ENCODE measurements at regions not wholly inside any gene's neighbourhood (a gene's known extent, or its start where the extent isn't known, plus 50 kb on each side); places are given as distances from the start of the nearest gene placed in this dataset.

DNA sequence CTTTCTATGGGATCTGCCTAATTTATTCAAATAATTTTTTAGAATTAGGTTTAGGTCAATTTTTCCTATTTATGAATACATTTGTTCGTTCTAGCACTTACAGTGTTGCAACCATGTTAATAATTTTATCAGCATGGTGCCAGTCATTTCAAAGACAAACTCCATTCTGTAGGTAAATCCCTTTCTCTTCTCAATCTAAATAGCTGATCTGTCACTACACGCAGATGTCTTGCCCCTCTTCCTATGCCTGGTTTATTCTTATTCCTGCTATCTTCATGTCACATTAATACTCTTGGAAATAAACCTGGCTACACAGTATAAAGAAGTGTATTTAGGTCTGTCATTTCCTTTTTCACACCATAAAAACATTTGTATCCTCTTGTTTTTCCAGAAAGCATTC is 1172.4 kb downstream of the BRINP3 start:
- TF ChIP-seq, protein P1, sequence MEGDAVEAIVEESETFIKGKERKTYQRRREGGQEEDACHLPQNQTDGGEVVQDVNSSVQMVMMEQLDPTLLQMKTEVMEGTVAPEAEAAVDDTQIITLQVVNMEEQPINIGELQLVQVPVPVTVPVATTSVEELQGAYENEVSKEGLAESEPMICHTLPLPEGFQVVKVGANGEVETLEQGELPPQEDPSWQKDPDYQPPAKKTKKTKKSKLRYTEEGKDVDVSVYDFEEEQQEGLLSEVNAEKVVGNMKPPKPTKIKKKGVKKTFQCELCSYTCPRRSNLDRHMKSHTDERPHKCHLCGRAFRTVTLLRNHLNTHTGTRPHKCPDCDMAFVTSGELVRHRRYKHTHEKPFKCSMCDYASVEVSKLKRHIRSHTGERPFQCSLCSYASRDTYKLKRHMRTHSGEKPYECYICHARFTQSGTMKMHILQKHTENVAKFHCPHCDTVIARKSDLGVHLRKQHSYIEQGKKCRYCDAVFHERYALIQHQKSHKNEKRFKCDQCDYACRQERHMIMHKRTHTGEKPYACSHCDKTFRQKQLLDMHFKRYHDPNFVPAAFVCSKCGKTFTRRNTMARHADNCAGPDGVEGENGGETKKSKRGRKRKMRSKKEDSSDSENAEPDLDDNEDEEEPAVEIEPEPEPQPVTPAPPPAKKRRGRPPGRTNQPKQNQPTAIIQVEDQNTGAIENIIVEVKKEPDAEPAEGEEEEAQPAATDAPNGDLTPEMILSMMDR (IDR thresholded peaks at IDR 0.05; ENCODE audit: low read depth, low read length): no peak
- no peak for TF ChIP-seq EZH2phosphoT487 (IDR thresholded peaks at IDR 0.05; ENCODE audit: low read depth)

Measured in OCI-LY3 (cell line).